BLaER1 (cell line): ENCODE measurements at regions not wholly inside any gene's neighbourhood (a gene's known extent, or its start where the extent isn't known, plus 50 kb on each side); places are given as distances from the start of the nearest gene placed in this dataset.

ENCODE experiments used
- H3K27ac ChIP-seq: shearing (Covaris generic); formaldehyde crosslinking; 2 replicates; pipeline ENCODE4 v1.8.1; 2022
- H3K27me3 ChIP-seq: shearing (Covaris generic); formaldehyde crosslinking; 2 replicates; pipeline ENCODE4 v1.8.1; 2022
- H3K36me3 ChIP-seq: shearing (Covaris generic); formaldehyde crosslinking; 2 replicates; pipeline ENCODE4 v1.8.1; 2022
- H3K4me1 ChIP-seq: shearing (Covaris generic); formaldehyde crosslinking; 2 replicates; pipeline ENCODE4 v1.8.1; 2022
- H3K4me2 ChIP-seq: shearing (Covaris generic); formaldehyde crosslinking; 2 replicates; pipeline ENCODE4 v1.8.1; 2022
- H3K4me3 ChIP-seq: shearing (Covaris generic); formaldehyde crosslinking; 2 replicates; pipeline ENCODE4 v1.8.1; 2022
- H3K9ac ChIP-seq: shearing (Covaris generic); formaldehyde crosslinking; 2 replicates; pipeline ENCODE4 v1.8.1; 2022
- H3K9me3 ChIP-seq: shearing (Covaris generic); formaldehyde crosslinking; 2 replicates; pipeline ENCODE4 v1.8.1; 2022
- H4K20me1 ChIP-seq: shearing (Covaris generic); formaldehyde crosslinking; 2 replicates; pipeline ENCODE4 v1.8.1; 2022
- Cebpa-rat ChIP-seq: shearing (Covaris generic); IDR thresholded peaks from 2 replicates; pipeline ENCODE4 v1.8.1; 2022

DNA sequence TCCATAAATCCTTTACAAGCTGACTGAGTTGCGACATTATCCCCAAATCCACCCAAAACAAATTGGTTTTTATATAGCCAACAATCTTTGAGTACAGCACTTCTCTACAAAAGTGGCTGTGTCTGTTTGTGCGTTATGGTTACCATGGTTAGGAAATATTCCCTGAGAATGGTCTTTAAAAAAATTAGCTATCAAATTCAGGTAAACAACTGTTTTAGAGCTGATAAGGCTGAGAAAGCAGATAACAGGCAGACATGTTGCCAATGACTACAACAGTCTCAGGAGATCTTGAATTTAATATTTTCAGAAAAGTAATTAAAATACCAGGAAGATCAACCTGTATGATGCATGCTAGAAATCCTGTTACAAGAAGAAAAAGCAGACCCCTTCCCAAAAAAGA lies 248.0 kb downstream of the RASSF9 start:
- H4K20me1 ChIP-seq = no peaks in the 10 kb centered on the region

DNA sequence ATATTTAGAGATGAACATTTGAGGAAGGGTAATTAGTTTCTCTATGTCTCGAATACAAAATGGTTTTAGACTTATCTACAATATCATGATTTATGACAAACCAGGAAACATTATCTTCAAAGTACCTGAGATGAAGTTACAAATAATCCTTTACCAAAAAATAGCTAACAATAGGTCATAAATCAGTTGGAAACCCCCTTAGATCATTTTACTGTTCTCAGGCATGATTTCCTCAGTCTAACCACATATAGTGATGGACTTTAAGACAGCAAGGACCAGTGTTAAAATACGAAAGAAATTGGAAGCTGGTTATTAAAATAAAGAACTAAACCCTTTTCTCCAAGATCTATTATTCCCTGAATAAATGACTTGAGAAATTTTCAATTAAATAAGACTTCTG lies 235.4 kb downstream of the RASSF9 start:
- Histone ChIP-seq H3K4me3 (no peak overlapping the region), H3K9ac (no peak overlapping the region), H3K9me3 (peaks cover 8% of the 10 kb centered on the region), H3K27ac (no peak overlapping the region), H3K4me2 (no peak overlapping the region), H3K27me3 (no peaks in the 10 kb centered on the region), H3K36me3 (no peaks in the 10 kb centered on the region), H3K4me1 (no peaks in the 10 kb centered on the region), H4K20me1 (no peaks in the 10 kb centered on the region)
- TF ChIP-seq Cebpa-rat = no peak

More for the DNA sequence above, 248.0 kb downstream of the RASSF9 start:
- H3K27me3 ChIP-seq = no peaks in the 10 kb centered on the region
- H3K4me3 ChIP-seq = no peak overlapping the region
- no peaks in the 10 kb centered on the region for H3K4me1 ChIP-seq
- no peak for TF ChIP-seq Cebpa-rat
- H3K27ac ChIP-seq = no peak overlapping the region
- no peaks in the 10 kb centered on the region for H3K36me3 ChIP-seq
- no peak overlapping the region for H3K4me2 ChIP-seq
- H3K9ac ChIP-seq = no peak overlapping the region
- no peaks in the 10 kb centered on the region for H3K9me3 ChIP-seq

DNA sequence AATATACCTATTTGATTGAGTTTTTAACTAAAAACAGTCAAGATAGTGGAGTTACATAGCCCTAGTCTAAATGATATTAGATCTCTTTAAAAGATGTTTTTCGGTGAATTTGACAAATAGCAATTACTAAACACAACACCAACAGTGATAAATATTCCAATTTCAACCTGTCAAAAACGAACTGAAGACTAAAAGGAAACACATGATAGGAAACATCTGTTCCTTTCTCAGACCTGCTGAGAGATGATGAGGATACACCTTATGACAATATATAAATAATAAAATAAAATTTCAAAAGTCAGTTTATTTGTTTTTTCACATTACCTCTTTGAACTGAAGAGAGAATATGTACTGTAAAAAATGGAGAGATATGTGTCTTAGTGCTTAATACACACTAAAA lies 232.7 kb downstream of the RASSF9 start:
- Histone ChIP-seq H3K27ac (no peak overlapping the region), H3K4me1 (no peaks in the 10 kb centered on the region), H3K4me3 (no peak overlapping the region), H3K9me3 (no peaks in the 10 kb centered on the region), H4K20me1 (no peaks in the 10 kb centered on the region), H3K27me3 (no peaks in the 10 kb centered on the region), H3K4me2 (no peak overlapping the region), H3K36me3 (no peaks in the 10 kb centered on the region), H3K9ac (no peak overlapping the region)
- no peak for TF ChIP-seq Cebpa-rat

DNA sequence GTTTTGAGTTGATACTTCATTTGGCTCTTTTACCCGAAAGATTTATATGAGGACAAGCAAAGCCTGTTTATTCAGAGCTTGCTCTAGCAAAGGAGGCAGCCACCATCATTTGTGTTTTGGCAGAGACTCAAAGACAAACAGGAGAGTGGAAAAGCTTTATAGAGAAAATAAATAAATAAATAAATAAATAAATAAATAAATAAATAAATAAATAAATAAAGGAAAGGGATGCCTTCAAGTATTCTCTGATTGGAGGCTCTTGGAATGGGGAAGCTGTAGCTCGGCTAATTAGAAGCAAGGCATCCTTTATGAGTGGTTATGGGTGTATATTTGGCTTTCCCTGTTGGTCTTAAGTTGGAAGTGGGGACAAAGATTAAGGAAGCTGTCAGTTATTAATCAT lies 229.8 kb downstream of the RASSF9 start:
- Histone ChIP-seq H3K4me1 (no peaks in the 10 kb centered on the region), H3K27ac (no peak overlapping the region), H3K4me3 (no peak overlapping the region), H3K36me3 (no peaks in the 10 kb centered on the region), H3K4me2 (no peak overlapping the region), H3K9ac (no peak overlapping the region), H4K20me1 (no peaks in the 10 kb centered on the region), H3K9me3 (no peaks in the 10 kb centered on the region), H3K27me3 (no peaks in the 10 kb centered on the region)
- no peak for TF ChIP-seq Cebpa-rat

DNA sequence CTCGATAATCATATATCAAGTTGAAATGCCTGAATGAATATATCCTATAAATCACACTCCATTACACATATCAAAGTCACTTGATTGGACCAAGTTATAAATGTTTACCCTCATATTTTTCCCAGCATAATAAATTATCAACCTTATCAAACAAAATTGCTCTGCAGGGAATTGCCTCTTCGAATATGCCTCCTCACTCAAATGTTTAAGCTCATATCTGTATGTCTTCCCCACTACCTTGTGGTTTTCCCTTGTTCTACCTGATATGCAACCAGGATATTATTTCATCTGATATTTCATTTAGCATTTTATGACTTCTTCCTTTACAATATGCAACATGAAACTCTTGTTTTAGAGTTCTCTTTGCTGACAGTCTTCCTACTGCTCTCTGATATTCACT lies 226.4 kb downstream of the RASSF9 start:
- H3K36me3 ChIP-seq = no peaks in the 10 kb centered on the region
- H3K4me1 ChIP-seq = no peaks in the 10 kb centered on the region
- no peaks in the 10 kb centered on the region for H4K20me1 ChIP-seq
- no peaks in the 10 kb centered on the region for H3K9me3 ChIP-seq
- H3K9ac ChIP-seq = no peak overlapping the region
- no peak overlapping the region for H3K4me2 ChIP-seq
- H3K27me3 ChIP-seq = no peaks in the 10 kb centered on the region
- TF ChIP-seq Cebpa-rat = no peak
- H3K27ac ChIP-seq = no peak overlapping the region
- no peak overlapping the region for H3K4me3 ChIP-seq

DNA sequence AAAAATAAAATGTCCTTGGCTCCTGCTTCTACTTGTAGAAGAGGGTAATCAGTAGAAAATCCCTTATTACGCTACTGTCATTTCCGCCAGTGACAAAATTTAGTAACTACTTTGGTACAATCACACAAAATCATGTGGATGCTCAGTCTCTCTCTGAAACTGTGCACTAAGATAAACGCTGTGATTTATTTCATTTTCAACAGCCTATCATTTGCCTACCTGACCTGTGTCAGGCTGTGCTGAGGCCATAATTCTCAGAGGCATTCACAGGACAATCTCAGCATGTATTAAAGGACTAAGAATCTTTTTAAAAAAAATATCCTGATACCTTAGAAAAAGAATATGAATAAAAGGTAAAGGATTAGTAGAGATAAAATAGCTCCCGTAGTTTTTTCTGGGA lies 226.0 kb downstream of the RASSF9 start:
- H3K36me3 ChIP-seq = no peaks in the 10 kb centered on the region
- TF ChIP-seq Cebpa-rat = no peak

DNA sequence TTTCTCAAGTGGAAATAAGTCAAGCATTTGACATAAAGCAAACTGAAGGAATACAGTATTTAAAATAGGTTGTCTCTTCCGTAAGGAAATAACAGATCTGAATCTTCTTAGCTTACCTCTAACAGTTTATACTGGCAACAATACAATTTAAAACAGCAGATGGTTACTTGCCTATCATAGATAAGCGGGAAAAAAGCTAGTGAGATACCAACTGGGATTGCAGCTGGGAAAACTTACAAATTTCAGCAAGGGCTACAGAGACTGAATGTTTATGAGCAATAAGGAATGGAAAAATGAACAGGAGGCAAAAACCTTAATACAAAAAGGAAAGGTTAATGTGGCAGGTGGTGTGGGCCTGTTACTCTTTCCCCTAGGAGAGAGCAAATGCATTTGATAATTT lies 220.0 kb downstream of the RASSF9 start:
- Histone ChIP-seq H3K36me3 (no peaks in the 10 kb centered on the region), H3K9ac (no peak overlapping the region), H3K27me3 (no peaks in the 10 kb centered on the region), H3K4me3 (no peak overlapping the region), H4K20me1 (no peaks in the 10 kb centered on the region), H3K4me2 (no peak overlapping the region), H3K9me3 (no peaks in the 10 kb centered on the region), H3K27ac (no peak overlapping the region), H3K4me1 (no peaks in the 10 kb centered on the region)
- no peak for TF ChIP-seq Cebpa-rat

More for the DNA sequence above, 226.0 kb downstream of the RASSF9 start:
- Histone ChIP-seq H3K4me1 (no peaks in the 10 kb centered on the region), H3K27ac (no peak overlapping the region), H3K9me3 (no peaks in the 10 kb centered on the region), H3K4me2 (no peak overlapping the region), H3K4me3 (no peak overlapping the region), H3K9ac (no peak overlapping the region), H3K27me3 (no peaks in the 10 kb centered on the region), H4K20me1 (no peaks in the 10 kb centered on the region)

DNA sequence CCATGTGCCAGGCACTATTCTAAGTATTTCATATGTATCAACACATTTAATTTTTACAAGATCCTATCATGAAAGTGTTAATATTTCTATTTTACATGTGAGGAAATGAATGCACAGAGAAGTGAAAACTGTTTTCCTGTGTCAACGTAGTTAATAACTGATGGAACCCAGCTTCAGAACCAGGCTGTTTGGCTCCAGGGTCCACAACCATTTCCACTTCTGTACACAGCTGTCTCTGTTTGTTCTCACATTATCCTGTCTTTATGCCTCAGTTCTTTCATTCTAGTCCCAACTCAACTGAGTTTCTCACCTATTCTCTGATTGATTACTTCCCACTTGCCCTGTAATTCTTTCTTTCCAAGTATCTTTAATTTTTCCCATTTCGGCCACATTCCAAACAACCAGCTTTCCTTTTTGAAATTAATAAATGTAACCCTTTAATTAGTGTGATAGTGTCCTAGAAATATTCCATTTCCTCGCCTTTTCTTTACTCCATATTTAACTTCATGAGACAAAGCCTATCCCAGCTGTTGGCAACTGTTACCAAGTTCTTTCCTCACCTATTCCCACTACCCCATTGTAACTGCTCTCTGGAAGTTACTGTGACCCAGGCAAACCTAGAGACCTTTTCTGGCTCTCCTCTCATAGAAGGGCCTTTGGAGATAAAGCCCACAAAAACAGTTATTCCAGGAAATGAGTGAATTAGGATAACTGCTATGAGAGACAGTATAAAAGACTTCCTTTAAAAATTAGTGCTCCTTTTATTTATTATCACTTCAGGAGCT lies 218.7 kb downstream of the RASSF9 start:
- no peaks in the 10 kb centered on the region for H3K4me1 ChIP-seq
- no peaks in the 10 kb centered on the region for H3K36me3 ChIP-seq
- H3K9ac ChIP-seq = no peak overlapping the region
- no peaks in the 10 kb centered on the region for H3K27me3 ChIP-seq
- H3K27ac ChIP-seq = no peak overlapping the region
- H3K9me3 ChIP-seq = no peaks in the 10 kb centered on the region
- no peak overlapping the region for H3K4me3 ChIP-seq
- H3K4me2 ChIP-seq = no peak overlapping the region
- no peak for TF ChIP-seq Cebpa-rat
- no peaks in the 10 kb centered on the region for H4K20me1 ChIP-seq

DNA sequence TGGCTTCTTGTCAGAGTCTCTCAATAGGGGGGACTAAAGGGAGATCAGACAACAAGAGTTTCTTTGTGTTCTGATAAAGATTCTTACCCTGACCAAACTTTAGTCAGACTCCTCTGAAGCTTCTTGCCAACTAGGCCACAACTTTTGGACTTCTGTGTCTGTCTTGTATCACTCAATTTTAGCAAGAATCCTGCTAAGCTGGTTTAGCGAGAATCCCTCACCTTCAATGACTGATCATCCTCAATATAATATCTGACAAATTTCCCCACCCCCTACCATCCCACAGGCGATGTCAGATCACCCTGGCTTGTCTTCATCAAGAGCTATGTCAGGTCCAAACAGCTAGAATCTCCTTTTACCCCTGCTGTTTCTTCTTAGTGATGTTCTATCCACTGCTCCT lies 215.2 kb downstream of the RASSF9 start:
- H3K9me3 ChIP-seq = no peaks in the 10 kb centered on the region
- H3K4me1 ChIP-seq = no peaks in the 10 kb centered on the region
- H3K4me3 ChIP-seq = no peak overlapping the region
- H3K9ac ChIP-seq = no peak overlapping the region
- H3K4me2 ChIP-seq = no peak overlapping the region
- H3K27ac ChIP-seq = no peak overlapping the region
- no peaks in the 10 kb centered on the region for H3K27me3 ChIP-seq
- no peaks in the 10 kb centered on the region for H4K20me1 ChIP-seq
- no peaks in the 10 kb centered on the region for H3K36me3 ChIP-seq
- TF ChIP-seq Cebpa-rat = no peak

DNA sequence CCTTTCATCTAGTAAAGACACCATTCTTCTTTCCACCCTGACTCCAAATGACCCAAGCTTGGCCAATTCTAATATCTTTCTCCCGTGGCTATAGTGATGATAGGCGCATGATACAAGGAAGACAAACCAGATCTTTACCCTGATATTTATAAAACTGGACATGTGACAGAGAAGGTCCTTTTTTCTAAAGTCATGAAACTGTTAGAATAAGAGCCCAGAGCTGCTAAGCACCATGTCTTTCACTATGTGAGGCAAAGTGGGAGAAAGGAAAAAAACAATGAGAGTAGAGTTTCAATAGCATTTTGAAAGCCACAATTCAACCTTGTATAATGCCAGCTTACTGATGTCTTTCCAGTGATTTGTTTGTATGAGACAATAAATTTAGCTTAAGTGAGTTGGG lies 212.4 kb downstream of the RASSF9 start:
- no peaks in the 10 kb centered on the region for H4K20me1 ChIP-seq
- no peaks in the 10 kb centered on the region for H3K4me1 ChIP-seq
- H3K27ac ChIP-seq = no peak overlapping the region
- no peaks in the 10 kb centered on the region for H3K9me3 ChIP-seq
- no peaks in the 10 kb centered on the region for H3K36me3 ChIP-seq
- H3K4me2 ChIP-seq = no peak overlapping the region
- H3K27me3 ChIP-seq = no peaks in the 10 kb centered on the region
- TF ChIP-seq Cebpa-rat = no peak
- H3K4me3 ChIP-seq = no peak overlapping the region
- H3K9ac ChIP-seq = no peak overlapping the region

DNA sequence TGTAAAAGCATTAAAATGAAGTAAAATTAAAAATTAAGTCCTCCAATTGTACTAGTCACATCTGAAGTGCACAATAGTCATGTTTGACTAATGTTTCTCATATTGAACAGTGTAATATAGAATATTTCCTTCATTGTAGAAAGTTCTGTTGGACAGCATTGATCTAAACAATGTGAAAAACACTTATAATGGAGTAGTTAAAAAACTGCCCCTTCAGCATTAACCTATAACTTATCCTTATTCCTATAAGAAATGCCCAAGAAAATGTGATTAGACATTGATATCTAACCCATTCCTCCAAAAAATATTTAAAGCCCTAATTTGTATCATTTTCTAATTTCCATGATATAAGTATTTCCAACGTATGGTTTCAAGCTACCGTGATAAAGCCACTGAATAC lies 210.7 kb downstream of the RASSF9 start:
- no peak for TF ChIP-seq Cebpa-rat
- Histone ChIP-seq H3K4me1 (no peaks in the 10 kb centered on the region), H3K9me3 (no peaks in the 10 kb centered on the region), H3K9ac (no peak overlapping the region), H4K20me1 (no peaks in the 10 kb centered on the region), H3K4me3 (no peak overlapping the region), H3K4me2 (no peak overlapping the region), H3K27ac (no peak overlapping the region), H3K27me3 (no peaks in the 10 kb centered on the region), H3K36me3 (no peaks in the 10 kb centered on the region)
